ENCODE measurements at regions not wholly inside any gene's neighbourhood (a gene's known extent, or its start where the extent isn't known, plus 50 kb on each side); places are given as distances from the start of the nearest gene placed in this dataset.
"Not testable (repeated sequence)": the region's sequence is repeated elsewhere in the genome, so short reads cannot be mapped to it uniquely, and the experiment has no call there.

GRCh38 chr12:27133022-27133590 lies 50.7 kb upstream of the C12orf71 start:
- peak; percentile 22 for DNase-seq

GRCh38 chr12:27140478-27140969 lies 58.1 kb upstream of the C12orf71 start:
- no peak for DNase-seq

GRCh38 chr12:27142101-27142721 lies 59.8 kb upstream of the C12orf71 start:
- peak; percentile 81 for DNase-seq

GRCh38 chr12:27143256-27144069 lies 61.1 kb upstream of the C12orf71 start:
- peak; percentile 20 for DNase-seq

- DNase-seq = not testable (repeated sequence)
Measured at GRCh38 chr12:27145725-27146124, 63.3 kb upstream of the C12orf71 start.

- no peak for DNase-seq
Measured at GRCh38 chr12:27148373-27148772, 66.0 kb upstream of the C12orf71 start.

GRCh38 chr12:27148791-27149190 lies 66.4 kb upstream of the C12orf71 start:
- no peak for DNase-seq

- peak; percentile 41 for DNase-seq
Measured at GRCh38 chr12:27151479-27151878, 69.1 kb upstream of the C12orf71 start.

- no peak for DNase-seq
Measured at GRCh38 chr12:27158297-27158696, 75.9 kb upstream of the C12orf71 start.

GRCh38 chr12:27161458-27162228 lies 79.3 kb upstream of the C12orf71 start:
- no peak for DNase-seq

- no peak for DNase-seq
Measured at GRCh38 chr12:27162229-27162537, 79.8 kb upstream of the C12orf71 start.

- DNase-seq = no peak
Measured at GRCh38 chr12:27163048-27163715, 80.8 kb upstream of the C12orf71 start.

- DNase-seq = no peak
Measured at GRCh38 chr12:27163894-27164293, 80.2 kb upstream of the STK38L start.

- DNase-seq = no peak
Measured at GRCh38 chr12:27164330-27165040, 79.6 kb upstream of the STK38L start.

GRCh38 chr12:27165958-27166357 lies 78.1 kb upstream of the STK38L start:
- DNase-seq = not testable (repeated sequence)

GRCh38 chr12:27171494-27171893 lies 72.6 kb upstream of the STK38L start:
- DNase-seq = not testable (repeated sequence)

GRCh38 chr12:27176765-27177164 lies 67.3 kb upstream of the STK38L start:
- DNase-seq = no peak

GRCh38 chr12:27177706-27178105 lies 66.4 kb upstream of the STK38L start:
- no peak for DNase-seq

GRCh38 chr12:27178255-27178654 lies 65.8 kb upstream of the STK38L start:
- DNase-seq = no peak

- DNase-seq = no peak
Measured at GRCh38 chr12:27178723-27179399, 65.2 kb upstream of the STK38L start.
